ENCODE measurements at regions not wholly inside any gene's neighbourhood (a gene's known extent, or its start where the extent isn't known, plus 50 kb on each side); places are given as distances from the start of the nearest gene placed in this dataset.

GRCh38 chr7:35533902-35534301, 161.0 kb downstream of the HERPUD2 start:
- no peak for DNase-seq

DNA sequence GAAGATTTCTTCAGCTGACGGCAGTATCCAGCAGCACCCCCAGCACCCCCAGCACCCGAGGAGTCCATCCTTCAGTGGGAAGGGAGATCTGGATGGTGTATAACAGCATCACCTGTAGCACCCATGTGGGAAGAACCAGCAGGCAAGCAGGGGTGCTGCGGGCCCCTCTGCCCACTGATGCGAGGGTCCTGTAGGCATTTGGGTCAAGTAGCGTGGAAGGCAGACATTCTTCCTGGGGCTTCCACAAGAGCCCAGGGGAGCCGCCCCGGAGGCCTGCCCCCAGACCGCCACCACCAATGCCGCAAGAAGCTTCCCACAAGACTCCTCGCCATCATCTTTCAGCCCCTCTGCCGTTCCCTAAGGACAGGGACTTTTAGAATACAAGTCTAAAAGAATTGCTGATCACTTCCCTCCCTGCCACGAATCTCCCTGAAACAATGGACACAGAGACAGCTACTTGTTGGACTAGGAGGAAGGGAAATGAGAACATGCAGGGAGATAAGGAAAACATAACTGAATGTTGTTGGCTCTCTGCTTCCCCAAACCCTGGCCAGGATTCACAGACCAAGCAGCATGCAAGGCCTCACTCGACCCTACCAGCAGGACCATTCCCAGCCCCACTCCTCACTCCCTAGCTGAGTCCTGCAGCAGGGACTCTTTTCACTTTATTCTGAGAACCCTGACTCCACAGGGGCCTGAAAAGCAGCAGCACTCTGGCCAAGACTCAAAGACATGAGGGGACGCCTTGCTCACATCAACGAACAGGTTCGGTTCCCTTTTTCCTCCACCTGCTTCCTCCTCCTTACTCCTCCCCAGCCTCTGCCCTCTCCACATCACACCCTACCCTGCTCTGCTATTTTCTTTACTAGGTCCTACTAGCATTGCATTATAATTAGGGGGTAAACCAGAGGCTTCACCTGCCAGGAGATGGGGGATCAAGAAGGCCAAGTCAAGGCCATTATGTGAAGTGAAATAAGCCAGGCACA, 164.5 kb downstream of the HERPUD2 start:
- DNase-seq: no peak

GRCh38 chr7:35529713-35530112, 165.2 kb downstream of the HERPUD2 start:
- no peak for DNase-seq

DNA sequence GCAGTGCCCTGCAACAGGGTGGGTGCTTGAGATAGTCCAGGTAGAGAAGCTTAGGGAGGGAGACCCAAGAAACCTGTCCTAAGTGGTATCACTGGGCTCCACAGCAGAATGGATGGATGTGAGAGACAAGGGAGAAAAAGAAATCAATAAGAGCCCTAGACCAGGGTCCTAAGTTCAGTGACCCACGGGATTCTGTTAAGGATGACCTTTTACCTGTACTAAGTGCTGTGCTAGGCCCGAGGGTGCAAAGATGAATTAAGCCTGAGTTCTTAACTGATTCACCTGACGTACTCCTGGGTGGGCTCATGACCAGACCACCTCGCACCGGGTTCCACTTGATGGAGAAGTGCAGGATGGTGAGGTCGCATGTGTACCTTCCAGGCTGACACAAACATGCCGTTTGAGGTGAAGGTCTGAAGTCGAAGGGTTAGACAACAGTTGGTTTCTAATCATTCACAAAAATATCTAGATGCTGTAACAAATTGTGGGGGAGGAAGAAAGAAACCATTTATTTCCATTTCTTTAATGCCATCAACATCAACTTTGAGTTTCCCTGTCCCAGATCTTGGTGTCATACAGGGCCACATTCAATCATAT, 166.5 kb downstream of the HERPUD2 start:
- DNase-seq: no peak

GRCh38 chr7:35526645-35527044, 168.3 kb downstream of the HERPUD2 start:
- DNase-seq: no peak

- DNase-seq: no peak
Observed at GRCh38 chr7:35524112-35524804, 170.7 kb downstream of the HERPUD2 start.

DNA sequence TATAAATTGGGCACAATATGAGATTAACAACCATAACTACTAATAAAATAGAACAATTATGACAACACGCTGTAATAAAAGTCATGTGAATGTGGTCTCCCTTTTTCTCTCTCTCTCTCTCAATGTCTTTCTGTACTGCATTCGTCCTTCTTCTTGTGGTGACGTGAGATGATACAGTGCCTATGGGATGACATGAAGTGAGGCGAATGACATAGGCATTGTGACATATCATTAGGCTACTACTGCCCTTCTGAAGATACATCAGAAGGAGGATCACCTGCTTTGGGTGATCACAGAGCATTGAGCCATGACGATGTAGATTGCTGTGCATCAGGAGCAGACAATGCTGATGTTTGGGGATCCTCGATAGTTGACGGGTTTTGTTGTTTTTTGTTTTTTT, 171.6 kb downstream of the HERPUD2 start:
- no peak for DNase-seq

GRCh38 chr7:35522697-35523096, 172.2 kb downstream of the HERPUD2 start:
- no peak for DNase-seq

GRCh38 chr7:35521941-35522340, 173.0 kb downstream of the HERPUD2 start:
- DNase-seq: no peak

- DNase-seq: no peak
Observed at GRCh38 chr7:35520810-35521625, 173.9 kb downstream of the HERPUD2 start.

DNA sequence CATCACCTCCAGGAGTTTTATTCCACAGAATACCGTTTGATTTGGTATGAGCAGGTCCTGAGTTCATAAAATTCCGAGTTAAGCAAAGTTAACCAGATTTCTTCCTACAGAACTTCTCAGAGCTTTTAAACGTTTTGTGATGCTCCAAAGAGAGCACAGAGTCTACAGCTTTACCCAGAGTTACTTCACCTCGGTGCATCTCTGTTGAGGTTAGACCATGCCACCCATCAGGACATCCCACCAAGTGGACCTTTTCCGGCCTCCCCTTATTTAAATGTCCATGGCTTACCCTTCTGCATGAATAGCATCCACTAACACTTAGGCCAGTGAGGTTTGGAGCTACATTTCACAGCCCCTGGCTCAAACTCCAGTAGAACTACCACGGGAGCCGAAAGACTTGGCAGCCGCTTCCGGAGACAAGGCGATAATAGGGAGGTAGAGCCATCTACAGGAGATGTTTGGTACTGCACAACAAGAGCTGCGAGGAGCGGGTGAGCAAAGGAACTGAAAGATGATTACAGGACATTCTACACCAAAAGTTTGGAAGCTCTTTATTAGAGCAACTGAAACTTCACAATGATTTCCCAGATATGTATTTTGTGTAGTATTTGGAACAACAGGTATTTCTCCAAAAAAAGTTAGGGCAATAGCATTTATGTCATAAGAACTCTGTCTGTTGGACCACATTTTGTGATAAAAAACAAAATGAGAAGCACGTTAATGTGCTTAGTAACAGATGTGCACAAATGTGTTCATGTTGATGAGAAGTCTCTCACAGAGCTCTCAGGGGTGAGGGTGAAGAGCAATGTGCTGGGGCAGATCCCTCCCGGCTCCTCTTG, 174.7 kb downstream of the HERPUD2 start:
- DNase-seq: peak; percentile 26

DNA sequence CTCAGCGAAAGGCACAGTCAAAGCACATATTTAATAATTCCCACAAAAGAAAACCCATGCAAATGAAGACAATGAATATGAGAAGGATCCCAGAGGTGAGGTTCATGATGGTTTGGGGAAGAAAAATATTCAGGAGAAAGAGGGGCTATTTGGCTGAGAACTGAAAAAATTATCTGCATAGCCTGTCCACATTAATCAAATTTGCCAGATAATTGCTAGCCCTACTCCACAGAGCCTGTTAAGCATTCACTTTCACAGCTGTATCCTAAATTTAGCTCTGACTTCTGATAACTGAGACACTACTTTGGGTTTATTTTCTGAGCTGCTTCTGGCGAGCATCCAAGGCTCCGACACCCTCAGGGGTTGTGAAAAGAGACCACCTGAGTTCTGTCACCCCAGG, 176.2 kb downstream of the HERPUD2 start:
- DNase-seq: no peak

DNA sequence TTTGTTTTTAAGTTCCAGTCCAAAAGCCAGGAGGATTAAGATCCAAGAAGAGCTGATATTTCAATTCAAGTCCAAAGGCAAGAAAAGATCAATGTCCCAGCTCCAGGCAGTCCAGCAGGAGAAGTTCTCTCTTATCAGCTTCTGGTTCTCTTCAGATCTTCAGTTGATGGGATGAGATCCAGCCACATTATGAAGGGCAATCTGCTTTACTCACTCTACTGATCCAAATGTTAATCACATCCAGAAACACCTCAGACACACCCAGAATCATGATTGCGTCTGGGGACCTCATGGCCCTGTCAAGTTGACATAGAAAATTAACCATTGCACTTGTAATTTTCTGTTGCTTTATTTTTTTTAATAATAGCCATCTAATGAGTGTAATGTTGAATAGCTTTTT, 178.4 kb downstream of the HERPUD2 start:
- DNase-seq: no peak

- no peak for DNase-seq
Observed at GRCh38 chr7:35513828-35514227, 181.1 kb downstream of the HERPUD2 start.

- DNase-seq: no peak
Observed at GRCh38 chr7:35513195-35513594, 181.7 kb downstream of the HERPUD2 start.

- DNase-seq: no peak
Observed at GRCh38 chr7:35512716-35513115, 182.2 kb downstream of the HERPUD2 start.

DNA sequence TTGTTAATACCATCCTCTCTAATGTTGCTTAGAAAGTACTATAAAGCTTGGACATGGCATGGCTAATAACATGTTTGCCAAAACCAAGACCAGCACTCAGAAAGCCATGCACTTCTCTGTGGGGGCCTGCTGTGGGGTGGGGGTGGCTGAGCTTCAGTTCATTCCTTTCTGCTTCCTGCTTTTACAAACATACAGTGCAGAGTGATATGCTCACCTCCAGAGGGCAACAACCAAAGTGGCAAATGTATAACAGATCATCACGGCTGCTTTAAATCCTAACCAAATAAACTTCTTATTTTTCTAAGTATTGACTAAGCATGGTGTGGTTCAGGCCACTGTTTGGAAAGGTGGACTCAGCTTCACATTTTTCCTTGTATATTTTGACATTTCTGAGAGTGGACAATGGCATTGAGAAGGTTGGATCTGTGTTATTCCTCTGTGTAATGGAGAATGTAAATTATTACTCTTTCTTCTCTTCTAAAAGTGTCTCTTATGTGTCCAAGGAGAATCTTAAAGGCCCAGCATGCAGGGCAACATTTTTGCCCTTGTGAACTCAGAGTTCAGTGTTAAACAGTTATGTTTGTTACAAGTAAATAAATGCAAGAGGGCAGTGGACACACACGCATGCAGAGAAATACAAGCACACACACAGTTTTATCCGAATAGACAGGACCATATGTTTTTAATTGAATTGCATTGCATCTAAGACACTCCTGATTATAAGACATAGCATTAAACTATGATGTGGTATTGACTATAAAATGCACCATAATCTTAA, 186.1 kb downstream of the HERPUD2 start:
- no peak for DNase-seq

GRCh38 chr7:35505066-35505465, 189.9 kb downstream of the HERPUD2 start:
- DNase-seq: no peak

- DNase-seq: no peak
Observed at GRCh38 chr7:35504365-35504764, 190.6 kb downstream of the HERPUD2 start.

- DNase-seq: no peak
Observed at GRCh38 chr7:35501681-35502080, 193.3 kb downstream of the HERPUD2 start.

DNA sequence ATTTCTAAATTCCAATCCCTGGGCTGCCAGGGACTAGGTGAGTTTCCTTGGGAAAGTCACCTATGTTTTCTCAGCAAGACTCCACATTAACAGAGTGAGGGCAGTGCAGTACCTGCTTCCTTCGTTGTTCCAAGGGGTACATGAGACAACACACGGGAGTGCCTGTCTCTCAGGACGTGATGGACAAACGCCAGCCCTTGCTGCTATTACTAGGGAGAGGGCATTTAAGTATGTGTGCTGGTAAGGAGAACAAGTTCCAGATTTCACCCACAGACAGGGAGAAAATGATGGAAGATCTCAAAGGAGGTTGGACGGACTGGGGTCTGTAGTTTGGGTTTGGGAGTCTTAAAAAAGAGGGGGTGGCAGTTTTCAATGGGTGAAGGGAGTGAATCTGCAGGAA, 195.7 kb downstream of the HERPUD2 start:
- no peak for DNase-seq
